CD4-positive, alpha-beta memory T cell (primary cell): ENCODE measurements at regions not wholly inside any gene's neighbourhood (a gene's known extent, or its start where the extent isn't known, plus 50 kb on each side); places are given as distances from the start of the nearest gene placed in this dataset.

Experiments used
- CTCF ChIA-PET: fragments of 350-600 bp; sonication (Branson Sonifier 250); formaldehyde crosslinking; loops from one replicate; lab custom pipeline; 2021; ENCODE audit warnings: inconsistent platforms; ENCODE audit not compliant: partially characterized antibody; lab: Charles Lee
- POLR2A ChIA-PET: fragments of 350-600 bp; sonication (Branson Sonifier 250); formaldehyde crosslinking; loops from one replicate; lab custom pipeline; 2021; ENCODE audit not compliant: partially characterized antibody; lab: Charles Lee
- DNase-seq, 5 donors: peaks; one replicate each; pipeline versions ENCODE4 v3.0.0 to v3.0.0-alpha.2; 2020 to 2022; ENCODE audit warnings: mixed read lengths in 1 of 5
- H3K27ac ChIP-seq: one replicate; pipeline ENCODE4 v1.7.0; 2013; ENCODE audit warnings: low read depth, low read length
- H3K27me3 ChIP-seq: 2 replicates; pipeline ENCODE4 v1.7.0; 2013; ENCODE audit warnings: mild to moderate bottlenecking, low read length, moderate library complexity; ENCODE audit not compliant: insufficient read depth
- H3K36me3 ChIP-seq: 2 replicates; pipeline ENCODE4 v1.7.0; 2013; ENCODE audit warnings: mild to moderate bottlenecking, low read length, moderate library complexity; ENCODE audit not compliant: insufficient read depth
- H3K4me1 ChIP-seq: 2 replicates; pipeline ENCODE4 v1.7.0; 2013; ENCODE audit warnings: mild to moderate bottlenecking, low read length, moderate library complexity; ENCODE audit not compliant: insufficient read depth
- H3K4me3 ChIP-seq, 2 donors: one replicate each; pipeline ENCODE4 v1.7.0; 2013; ENCODE audit warnings: low read length in 2 of 2, mild to moderate bottlenecking in 1 of 2
- H3K9me3 ChIP-seq, 2 donors: one replicate each; pipeline ENCODE4 v1.7.0; 2013; ENCODE audit warnings: low read length in 2 of 2, control low read depth in 1 of 2; ENCODE audit not compliant: control insufficient read depth in 1 of 2
- H3K27ac Mint-ChIP-seq, 7 donors: one replicate each; pipeline ENCODE4 v1.8.0; 2020 to 2021; ENCODE audit warnings: mixed read lengths in 7 of 7, mild to moderate bottlenecking in 6 of 7, inconsistent platforms in 3 of 7, moderate library complexity in 3 of 7
- H3K27me3 Mint-ChIP-seq, 2 donors: one replicate each; pipeline ENCODE4 v1.8.0; 2020 to 2021; ENCODE audit warnings: mixed read lengths in 2 of 2
- H3K36me3 Mint-ChIP-seq, 2 donors: one replicate each; pipeline ENCODE4 v1.8.0; 2020 to 2021; ENCODE audit warnings: mixed read lengths in 2 of 2, inconsistent platforms in 1 of 2, mild to moderate bottlenecking in 1 of 2
- H3K4me1 Mint-ChIP-seq, 4 donors: one replicate each; pipeline ENCODE4 v1.8.0; 2020 to 2021; ENCODE audit warnings: mixed read lengths in 4 of 4, mild to moderate bottlenecking in 1 of 4
- H3K4me3 Mint-ChIP-seq, 8 donors: one replicate each; pipeline ENCODE4 v1.8.0; 2020 to 2021; ENCODE audit warnings: mixed read lengths in 8 of 8, mild to moderate bottlenecking in 7 of 8, moderate library complexity in 6 of 8, inconsistent platforms in 3 of 8
- H3K9me3 Mint-ChIP-seq, 8 donors: one replicate each; pipeline ENCODE4 v1.8.0; 2020 to 2021; ENCODE audit warnings: mixed read lengths in 8 of 8, mild to moderate bottlenecking in 5 of 8, inconsistent platforms in 3 of 8, moderate library complexity in 1 of 8
- intact Hi-C: fragments of 100-400 bp; cut with micrococcal nuclease; formaldehyde crosslinking; loops from one replicate; pipeline ENCODE4 v1.15.1; 2023

DNA sequence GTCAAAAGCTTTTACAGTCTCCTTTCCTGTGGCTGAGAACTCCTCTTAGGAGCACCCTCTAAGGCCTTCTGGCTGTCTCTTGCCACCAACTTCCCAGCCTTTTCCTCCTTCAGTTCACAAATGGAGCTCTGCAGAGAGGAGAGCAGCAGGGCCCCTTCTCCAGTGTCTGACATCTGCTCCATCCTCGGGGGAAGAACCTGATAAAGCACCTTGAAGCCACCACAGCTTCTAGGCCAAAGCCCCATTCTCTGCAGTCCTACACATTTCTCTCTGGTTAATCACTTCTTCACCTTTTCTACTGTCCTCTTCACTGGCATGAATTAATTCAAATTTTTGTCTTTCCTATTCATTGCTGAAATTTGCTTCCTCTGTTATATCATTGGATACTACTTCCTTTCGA is 378.1 kb upstream of the POU3F1 start:
- Mint-ChIP-seq H3K27me3 (peaks cover 23 to 35% of the 10 kb centered on the region in 2 donors), H3K27ac (no peak overlapping the region), H3K9me3 (peaks cover 0 to 20% (median 10%) of the 10 kb centered on the region in 8 donors), H3K4me1 (no peaks in the 10 kb centered on the region), H3K4me3 (no peak overlapping the region), H3K36me3 (no peaks in the 10 kb centered on the region)
- no peaks in the 10 kb centered on the region for H3K36me3 ChIP-seq
- no peaks in the 10 kb centered on the region for H3K4me1 ChIP-seq
- intact Hi-C loops: no loop called here
- no peak overlapping the region for H3K4me3 ChIP-seq
- no peaks in the 10 kb centered on the region for H3K27me3 ChIP-seq
- DNase-seq: no peak
- H3K9me3 ChIP-seq: no peaks in the 10 kb centered on the region
- POLR2A ChIA-PET: no interaction called here
- CTCF ChIA-PET: no interaction called here
- no peak overlapping the region for H3K27ac ChIP-seq

DNA sequence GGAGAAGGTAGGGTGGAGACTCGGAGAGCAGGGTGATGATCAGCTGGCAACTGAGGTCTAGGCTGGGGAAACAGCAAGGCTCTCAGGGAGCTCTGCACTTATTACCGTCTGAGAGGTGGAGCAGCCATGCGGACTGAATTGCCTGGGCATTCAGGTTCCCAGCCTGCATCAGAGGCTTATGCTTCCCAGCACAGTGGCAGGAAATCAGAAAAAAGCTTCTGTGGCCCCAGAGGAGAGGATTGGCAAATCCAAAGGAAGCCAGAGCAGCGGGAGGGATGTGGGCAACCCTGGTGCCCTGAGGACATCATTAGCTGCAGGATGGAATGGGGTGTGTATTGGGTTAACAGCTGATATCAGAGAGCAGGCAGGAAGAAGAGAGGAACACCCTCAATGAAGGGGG is 374.1 kb upstream of the POU3F1 start:
- H3K4me1 Mint-ChIP-seq: no peaks in the 10 kb centered on the region
- ChIA-PET CTCF (no interaction called here), POLR2A (no interaction called here)
- no peaks in the 10 kb centered on the region for H3K36me3 ChIP-seq
- no peaks in the 10 kb centered on the region for H3K36me3 Mint-ChIP-seq
- no peaks in the 10 kb centered on the region for H3K27me3 ChIP-seq
- no peaks in the 10 kb centered on the region for H3K9me3 ChIP-seq
- H3K27ac Mint-ChIP-seq: no peak overlapping the region
- H3K27ac ChIP-seq: no peak overlapping the region
- peaks cover 0 to 24% (median 10%) of the 10 kb centered on the region in 8 donors for H3K9me3 Mint-ChIP-seq
- no peak for DNase-seq
- peaks cover 22 to 31% of the 10 kb centered on the region in 2 donors for H3K27me3 Mint-ChIP-seq
- intact Hi-C loops: no loop called here
- H3K4me1 ChIP-seq: no peaks in the 10 kb centered on the region
- H3K4me3 ChIP-seq: no peak overlapping the region
- no peak overlapping the region for H3K4me3 Mint-ChIP-seq

- Histone ChIP-seq H3K27me3 (no peaks in the 10 kb centered on the region), H3K4me1 (no peaks in the 10 kb centered on the region), H3K4me3 (no peak overlapping the region), H3K9me3 (no peaks in the 10 kb centered on the region), H3K27ac (no peak overlapping the region), H3K36me3 (no peaks in the 10 kb centered on the region)
- H3K27ac Mint-ChIP-seq: no peak overlapping the region
- no peak for DNase-seq
- H3K36me3 Mint-ChIP-seq: no peaks in the 10 kb centered on the region
- ChIA-PET POLR2A (no interaction called here), CTCF (no interaction called here)
- no peak overlapping the region for H3K4me3 Mint-ChIP-seq
- intact Hi-C loops: no loop called here
- H3K9me3 Mint-ChIP-seq: peaks cover 0 to 42% (median 21%) of the 10 kb centered on the region in 8 donors
- no peaks in the 10 kb centered on the region for H3K4me1 Mint-ChIP-seq
- peaks cover 19 to 20% of the 10 kb centered on the region in 2 donors for H3K27me3 Mint-ChIP-seq
Observed at GRCh38 chr1:38418195-38419030, 371.8 kb upstream of the POU3F1 start.

DNA sequence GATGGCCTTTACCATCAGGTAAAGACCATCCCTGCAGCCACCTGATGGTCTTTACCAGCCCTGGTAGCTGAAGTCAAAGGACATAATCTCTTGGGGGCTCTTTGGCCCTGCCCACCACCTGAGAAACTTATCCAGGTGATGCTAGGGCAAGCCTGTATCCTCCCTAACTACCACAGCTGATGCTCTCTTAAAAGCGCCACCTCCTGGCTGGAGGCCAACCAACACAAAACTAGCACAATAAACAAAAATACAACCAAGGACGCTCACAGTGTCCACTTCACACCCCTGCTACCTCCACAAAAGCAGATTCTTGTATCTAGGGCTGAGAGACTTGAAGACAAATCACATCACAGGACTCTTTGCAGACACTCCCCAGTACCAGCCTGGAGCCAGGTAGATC is 357.1 kb upstream of the POU3F1 start:
- no peaks in the 10 kb centered on the region for H3K4me1 Mint-ChIP-seq
- CTCF ChIA-PET: no interaction called here
- H3K27me3 Mint-ChIP-seq: peaks cover 20 to 21% of the 10 kb centered on the region in 2 donors
- no peak overlapping the region for H3K4me3 ChIP-seq
- H3K36me3 Mint-ChIP-seq: peaks cover 0 to 6% of the 10 kb centered on the region in 2 donors
- POLR2A ChIA-PET: no interaction called here
- no peak overlapping the region for H3K4me3 Mint-ChIP-seq
- no peaks in the 10 kb centered on the region for H3K27me3 ChIP-seq
- no peak for DNase-seq
- H3K27ac Mint-ChIP-seq: no peak overlapping the region
- no peaks in the 10 kb centered on the region for H3K4me1 ChIP-seq
- peaks cover 5 to 39% (median 24%) of the 10 kb centered on the region in 8 donors for H3K9me3 Mint-ChIP-seq
- no peaks in the 10 kb centered on the region for H3K9me3 ChIP-seq
- intact Hi-C loops: no loop called here
- H3K27ac ChIP-seq: no peak overlapping the region
- no peaks in the 10 kb centered on the region for H3K36me3 ChIP-seq

GRCh38 chr1:38402230-38402815 is 355.7 kb upstream of the POU3F1 start:
- ChIA-PET POLR2A (no interaction called here), CTCF (no interaction called here)
- Histone ChIP-seq H3K9me3 (no peaks in the 10 kb centered on the region), H3K27ac (no peak overlapping the region), H3K27me3 (no peaks in the 10 kb centered on the region), H3K4me3 (no peak overlapping the region), H3K36me3 (no peaks in the 10 kb centered on the region), H3K4me1 (no peaks in the 10 kb centered on the region)
- H3K4me3 Mint-ChIP-seq: no peak overlapping the region
- H3K27ac Mint-ChIP-seq: no peak overlapping the region
- H3K9me3 Mint-ChIP-seq: peaks cover 0 to 42% (median 24%) of the 10 kb centered on the region in 8 donors
- no peak for DNase-seq
- no peaks in the 10 kb centered on the region for H3K4me1 Mint-ChIP-seq
- peaks cover 15 to 17% of the 10 kb centered on the region in 2 donors for H3K27me3 Mint-ChIP-seq
- H3K36me3 Mint-ChIP-seq: peaks cover 0 to 6% of the 10 kb centered on the region in 2 donors
- intact Hi-C loops: no loop called here

DNA sequence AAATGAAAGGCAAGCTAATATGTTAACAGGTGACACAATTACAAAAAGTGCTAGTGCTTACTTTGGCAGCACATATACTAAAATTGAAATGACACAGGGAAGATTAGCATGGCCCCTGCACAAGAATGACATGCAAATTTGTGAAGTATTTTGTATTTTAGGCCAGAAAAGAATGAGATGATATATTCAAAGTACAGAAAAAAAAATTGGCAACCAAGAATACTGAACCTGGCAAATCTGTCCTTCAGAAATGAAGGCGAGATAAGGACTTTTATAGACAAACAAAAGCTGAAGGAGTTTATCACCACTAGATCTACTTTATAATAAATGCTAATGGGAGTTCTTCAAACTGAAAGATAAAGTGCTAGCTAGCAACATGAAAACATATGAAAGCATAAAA is 350.0 kb upstream of the POU3F1 start:
- intact Hi-C loops: no loop called here
- Mint-ChIP-seq H3K27ac (no peak overlapping the region), H3K27me3 (peaks cover 31 to 38% of the 10 kb centered on the region in 2 donors), H3K9me3 (peaks cover 0 to 58% (median 28%) of the 10 kb centered on the region in 8 donors), H3K4me1 (no peaks in the 10 kb centered on the region), H3K36me3 (peaks cover 0 to 2% of the 10 kb centered on the region in 2 donors), H3K4me3 (no peak overlapping the region)
- Histone ChIP-seq H3K36me3 (no peaks in the 10 kb centered on the region), H3K9me3 (no peaks in the 10 kb centered on the region), H3K4me1 (no peaks in the 10 kb centered on the region), H3K27me3 (no peaks in the 10 kb centered on the region), H3K4me3 (no peak overlapping the region), H3K27ac (no peak overlapping the region)
- ChIA-PET POLR2A (no interaction called here), CTCF (no interaction called here)
- no peak for DNase-seq

DNA sequence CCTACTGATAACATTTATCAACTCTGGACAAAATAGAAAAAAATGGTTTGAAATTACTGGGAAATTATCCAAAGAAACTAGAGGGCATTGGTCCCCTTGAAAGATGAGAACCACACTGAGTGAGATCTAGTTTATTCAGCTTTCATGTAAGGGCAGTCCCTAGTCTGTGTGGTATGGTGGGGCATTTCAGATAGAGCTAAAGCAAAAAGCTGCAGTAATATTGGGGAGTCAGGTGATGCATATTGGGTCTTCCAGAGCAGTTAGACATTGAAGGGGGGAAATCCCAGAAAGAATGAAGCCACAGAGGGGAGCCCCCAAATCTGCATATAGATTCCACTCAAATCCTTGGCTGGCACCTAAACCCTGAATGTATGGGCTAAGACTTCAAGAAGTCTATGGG is 347.7 kb upstream of the POU3F1 start:
- CTCF ChIA-PET: no interaction called here
- H3K27ac ChIP-seq: no peak overlapping the region
- no peak overlapping the region for H3K4me3 ChIP-seq
- H3K4me1 ChIP-seq: no peaks in the 10 kb centered on the region
- no peak for DNase-seq
- intact Hi-C loops: no loop called here
- Mint-ChIP-seq H3K4me3 (no peak overlapping the region), H3K36me3 (peaks cover 0 to 2% of the 10 kb centered on the region in 2 donors), H3K4me1 (no peaks in the 10 kb centered on the region), H3K27me3 (peaks cover 33 to 41% of the 10 kb centered on the region in 2 donors), H3K9me3 (peaks cover 0 to 66% (median 44%) of the 10 kb centered on the region in 8 donors), H3K27ac (no peak overlapping the region)
- no peaks in the 10 kb centered on the region for H3K9me3 ChIP-seq
- H3K36me3 ChIP-seq: no peaks in the 10 kb centered on the region
- POLR2A ChIA-PET: no interaction called here
- H3K27me3 ChIP-seq: no peaks in the 10 kb centered on the region
